ENCODE measurements at regions not wholly inside any gene's neighbourhood (a gene's known extent, or its start where the extent isn't known, plus 50 kb on each side); places are given as distances from the start of the nearest gene placed in this dataset.

DNA sequence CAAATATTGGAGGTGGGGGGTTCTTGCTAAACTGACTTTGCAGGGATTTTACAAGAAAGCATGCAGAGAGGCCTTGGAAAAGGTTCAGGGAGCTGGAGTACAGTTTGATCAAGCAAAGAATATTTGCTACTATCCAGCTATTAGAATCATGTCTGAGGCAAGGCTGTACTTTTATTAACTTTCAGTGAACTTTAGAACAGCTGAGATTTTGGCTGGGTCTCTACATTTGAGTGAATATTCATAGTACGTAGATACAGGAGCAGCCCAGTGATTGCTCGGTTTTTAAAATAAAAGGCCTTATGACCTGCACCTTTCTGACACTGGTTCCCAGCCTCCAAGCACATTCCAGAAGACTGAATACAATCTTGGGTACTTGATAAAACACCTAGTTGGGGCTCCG lies 496.8 kb upstream of the AKR1E2 start:
- DNase-seq, result no peak

DNA sequence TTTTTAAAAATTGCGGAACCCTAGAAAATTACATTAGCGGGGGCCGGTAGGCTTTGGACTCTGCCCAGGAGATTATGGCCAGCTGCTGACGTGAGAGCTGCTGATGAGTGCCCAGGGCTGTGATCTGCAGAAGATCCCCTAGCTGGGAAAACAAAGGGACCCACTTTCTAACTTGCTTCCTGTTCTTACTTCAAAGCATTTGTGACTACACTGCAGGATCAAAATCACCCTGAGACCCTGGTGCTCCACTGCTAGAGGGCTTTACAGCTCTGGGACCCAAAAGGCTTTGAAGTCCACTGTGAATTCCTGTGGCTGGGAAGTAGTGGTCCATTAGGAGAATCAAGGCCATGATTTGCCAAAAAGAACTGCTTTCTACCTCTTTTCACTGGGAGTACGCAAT lies 499.4 kb upstream of the AKR1E2 start:
- DNase-seq, result no peak

DNA sequence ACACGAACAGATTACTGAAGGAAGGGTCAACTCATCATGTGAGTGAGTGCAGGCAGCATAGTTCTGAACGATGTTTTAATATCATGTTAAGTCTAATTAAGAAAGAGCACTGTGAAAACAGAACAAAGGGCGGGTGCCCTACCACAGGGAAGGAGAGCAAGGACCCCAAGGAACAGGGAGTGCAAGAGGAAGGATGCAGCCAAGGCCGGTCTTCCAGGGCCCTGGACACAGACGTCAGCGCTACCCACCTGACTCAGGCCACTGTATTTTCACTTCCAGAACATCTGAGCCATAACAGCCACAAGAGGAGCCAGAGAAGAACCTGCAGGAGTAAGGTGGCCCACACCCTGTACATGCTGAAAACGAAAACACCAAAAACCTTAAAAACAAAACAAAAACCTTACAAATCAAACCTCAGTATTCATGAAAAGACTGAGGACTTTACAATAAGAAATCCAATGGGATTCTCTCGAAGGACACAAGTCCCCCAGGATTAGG lies 506.1 kb upstream of the AKR1E2 start:
- no peak for DNase-seq

DNA sequence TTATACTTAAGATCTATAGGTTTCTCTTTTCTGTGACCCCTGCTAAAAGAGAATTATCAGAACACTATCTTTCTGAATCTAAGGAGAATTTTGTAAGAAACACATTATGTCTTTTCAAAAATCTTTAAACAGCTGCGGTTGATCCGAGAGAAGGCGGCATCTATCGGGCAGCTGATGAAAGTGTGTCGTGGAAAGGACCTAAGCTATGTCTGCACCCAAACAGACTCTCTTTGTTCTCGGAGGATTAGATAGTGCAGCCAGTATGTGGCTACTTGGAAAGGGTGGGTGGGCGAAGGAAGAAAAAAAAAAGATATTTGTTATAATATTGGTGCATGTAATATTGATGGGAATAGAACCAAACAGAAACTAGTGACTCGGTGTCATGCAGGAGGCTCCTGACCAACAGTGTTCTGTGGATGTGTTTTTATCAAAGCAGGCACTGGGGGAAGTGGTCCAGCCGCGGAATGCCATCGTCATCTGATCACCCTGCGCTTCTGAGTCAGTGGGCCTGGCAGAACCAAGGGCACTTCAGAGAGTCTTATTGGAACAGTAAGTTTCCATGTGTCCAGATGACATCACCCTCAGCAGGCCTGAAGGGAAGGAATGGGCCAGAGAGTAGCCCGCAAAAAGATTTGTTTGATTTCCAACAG lies 509.7 kb upstream of the AKR1E2 start:
- no peak for DNase-seq

DNA sequence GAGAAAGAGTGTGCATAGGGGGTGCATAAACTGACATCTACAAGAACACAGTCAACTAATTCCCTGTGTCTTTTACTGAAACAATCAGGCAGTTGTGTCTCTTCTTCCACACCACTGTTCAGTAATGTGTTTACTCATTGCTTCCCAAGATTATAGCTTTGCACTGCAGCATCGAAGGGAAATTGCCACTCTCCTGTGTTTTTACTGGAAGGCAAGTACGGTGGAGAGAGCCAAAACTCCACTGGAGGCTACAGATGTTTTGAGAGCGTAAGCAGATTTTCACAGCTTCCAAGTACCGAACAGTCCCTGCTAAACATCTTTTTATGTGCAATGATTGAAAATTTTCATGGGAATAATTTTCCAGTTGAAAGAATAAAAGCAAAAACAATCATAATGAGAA lies 510.5 kb upstream of the AKR1E2 start:
- DNase-seq, result peak; percentile 81

DNA sequence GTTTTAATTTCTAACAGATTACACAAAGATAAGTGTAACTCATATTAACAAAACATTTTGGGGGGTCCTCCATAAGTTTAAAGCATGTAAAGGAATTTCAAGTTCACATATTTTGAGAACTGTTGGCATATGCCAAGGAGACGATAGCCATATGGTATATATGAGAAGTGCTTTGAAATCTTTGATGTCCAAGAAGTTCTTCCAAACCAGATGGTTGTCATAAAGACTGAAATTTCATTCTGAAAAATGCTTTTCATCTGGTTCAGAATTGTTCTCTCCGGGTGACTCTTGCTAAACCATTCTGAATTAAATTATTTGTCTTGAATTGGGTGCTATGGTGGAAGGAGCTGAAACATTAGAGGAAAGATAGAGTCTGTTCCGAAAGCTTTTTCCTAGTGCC lies 513.0 kb upstream of the AKR1E2 start:
- no peak for DNase-seq

DNA sequence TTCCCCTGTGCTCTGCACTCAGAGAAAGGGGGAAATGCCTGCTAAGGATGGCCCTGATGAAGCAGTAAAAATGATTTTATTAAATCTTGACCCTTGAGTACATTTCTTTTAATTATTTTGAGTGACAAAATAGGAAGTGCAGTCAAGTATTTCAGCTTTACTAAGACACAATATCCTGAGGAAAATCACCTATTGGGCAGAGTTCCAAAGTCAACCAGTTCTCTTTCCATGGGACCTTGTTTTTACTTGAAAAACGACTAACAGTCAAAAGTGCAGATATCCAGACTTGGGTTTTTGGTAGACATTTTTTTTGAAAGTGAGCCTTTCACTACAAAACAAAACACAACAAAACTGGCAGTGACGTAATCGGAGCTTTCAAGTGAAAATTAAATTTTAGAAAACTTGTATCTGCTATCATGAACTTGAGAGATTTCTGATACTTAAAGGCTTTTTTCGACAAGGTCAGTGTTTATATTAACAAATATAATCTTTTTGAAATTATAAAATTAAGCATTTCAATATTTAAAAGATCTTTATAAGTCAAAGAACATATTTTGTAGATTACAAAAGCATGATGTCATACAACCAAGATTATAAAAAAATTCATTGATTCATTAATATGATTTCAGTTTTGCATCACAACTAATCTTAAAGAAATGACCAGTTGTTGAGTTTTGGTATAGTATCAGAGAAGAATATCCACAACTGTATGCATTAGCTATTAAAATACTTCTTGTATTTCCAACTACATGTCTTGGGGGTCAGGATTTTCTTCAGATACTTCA lies 513.8 kb upstream of the AKR1E2 start:
- no peak for DNase-seq

DNA sequence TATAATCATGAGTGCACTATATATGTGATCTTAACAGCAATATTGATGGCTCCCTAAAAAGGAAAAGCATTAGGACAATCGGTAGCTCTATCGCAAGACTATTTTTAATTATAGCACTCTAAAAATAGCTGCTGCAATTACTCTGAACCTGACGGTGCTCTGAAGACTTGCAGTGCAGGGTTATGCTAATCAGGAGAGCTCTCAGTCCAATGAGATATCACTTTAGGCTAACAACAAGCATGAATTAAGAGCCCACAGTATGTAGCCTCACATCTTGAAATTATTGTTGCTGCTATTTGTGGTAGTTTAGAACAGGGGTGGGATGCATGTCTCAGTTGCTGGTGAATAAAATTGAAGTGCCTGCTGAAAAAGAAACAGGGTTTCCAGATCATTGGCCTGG lies 515.8 kb upstream of the AKR1E2 start:
- DNase-seq, result no peak

DNA sequence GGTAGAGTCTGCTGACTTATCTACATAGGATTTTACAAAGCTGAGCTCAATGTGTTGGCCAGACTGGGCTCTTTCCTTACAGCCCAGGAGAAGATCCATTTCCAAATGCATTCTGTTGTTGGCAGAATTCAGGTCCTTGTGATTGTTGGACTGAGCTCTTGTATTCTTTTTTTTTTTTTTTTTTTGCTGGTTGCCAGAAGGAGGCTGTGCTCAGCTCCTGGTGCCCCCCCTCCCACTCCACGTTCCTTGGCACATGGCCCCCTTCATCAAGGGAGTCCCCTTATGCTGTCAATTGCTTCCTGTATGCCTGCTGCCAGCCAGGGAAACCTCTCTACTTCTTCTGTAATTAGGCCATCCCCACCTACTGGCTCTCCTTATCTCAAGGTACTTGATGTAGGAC lies 518.1 kb upstream of the AKR1E2 start:
- DNase-seq, result no peak

DNA sequence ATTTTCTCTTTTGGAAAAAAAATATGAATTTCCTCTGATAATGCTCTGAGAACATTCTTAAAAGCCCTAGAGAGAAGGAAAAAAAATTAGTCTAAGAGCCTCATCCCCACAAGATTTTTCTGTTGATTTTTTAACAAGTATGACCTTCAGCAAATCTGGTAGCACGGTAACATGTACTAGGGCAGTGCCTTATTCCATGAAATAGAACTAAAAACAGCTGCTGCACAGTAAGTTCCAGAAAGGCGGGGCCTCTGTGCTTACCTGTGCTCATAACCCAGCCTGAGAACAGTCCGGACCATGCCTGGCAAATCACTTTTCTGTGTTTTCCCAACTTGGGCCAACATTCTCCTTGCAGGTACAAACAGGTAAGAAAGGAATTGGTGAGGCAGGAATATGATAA lies 519.1 kb upstream of the AKR1E2 start:
- no peak for DNase-seq

DNA sequence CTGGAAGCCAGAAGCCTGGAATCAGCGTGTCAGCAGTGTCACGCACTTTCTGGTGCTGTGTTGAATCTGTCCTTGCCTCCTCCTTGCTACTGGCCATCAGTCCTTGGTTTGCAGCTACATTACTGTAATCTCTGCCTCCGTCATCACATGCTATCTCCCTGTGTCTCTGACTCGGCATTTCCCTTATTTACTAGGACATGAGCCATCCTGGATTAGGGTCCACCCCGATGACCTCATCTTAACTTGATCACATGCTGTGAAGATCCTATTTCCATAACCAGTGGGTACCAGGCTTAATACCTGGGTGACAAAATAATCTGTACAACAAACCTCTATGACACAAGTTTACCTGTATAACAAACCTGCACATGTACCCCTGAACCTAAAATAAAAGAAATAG lies 518.0 kb upstream of the KLF6 start:
- no peak for DNase-seq

DNA sequence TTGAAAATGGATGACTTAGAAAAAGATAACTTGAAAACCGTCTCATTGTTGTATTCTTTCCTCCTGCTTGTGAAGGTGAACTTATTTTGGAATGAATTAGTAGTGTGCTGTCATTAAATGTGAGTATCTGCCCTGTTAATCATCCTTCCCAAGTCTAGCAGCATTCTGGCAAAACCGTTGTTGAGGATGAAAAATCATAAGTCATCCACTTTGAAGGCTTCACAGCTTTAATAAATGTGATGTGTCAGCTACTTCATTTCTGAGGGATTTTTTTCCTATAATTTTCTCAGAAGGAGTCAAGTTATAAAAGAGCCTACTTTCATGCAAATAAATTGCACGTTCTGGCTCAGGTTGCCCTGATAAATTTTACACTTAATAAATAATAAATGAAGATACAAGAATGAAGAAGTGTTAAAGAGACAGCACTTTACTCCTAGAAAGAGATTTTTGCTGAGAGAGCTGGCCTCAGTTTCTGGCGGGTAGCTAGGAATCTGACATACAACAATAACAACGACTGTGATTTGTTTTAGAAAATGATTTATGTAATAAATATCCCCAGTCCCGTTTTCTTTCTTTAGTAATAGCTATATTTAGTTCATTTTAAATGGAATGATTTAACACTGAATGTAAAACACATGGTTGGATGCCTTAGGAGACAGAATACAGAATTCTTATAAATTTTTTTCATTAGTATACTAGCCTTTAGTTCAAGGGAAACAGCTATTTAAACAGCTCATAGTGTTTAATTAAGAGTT lies 516.5 kb upstream of the KLF6 start:
- DNase-seq, result no peak

DNA sequence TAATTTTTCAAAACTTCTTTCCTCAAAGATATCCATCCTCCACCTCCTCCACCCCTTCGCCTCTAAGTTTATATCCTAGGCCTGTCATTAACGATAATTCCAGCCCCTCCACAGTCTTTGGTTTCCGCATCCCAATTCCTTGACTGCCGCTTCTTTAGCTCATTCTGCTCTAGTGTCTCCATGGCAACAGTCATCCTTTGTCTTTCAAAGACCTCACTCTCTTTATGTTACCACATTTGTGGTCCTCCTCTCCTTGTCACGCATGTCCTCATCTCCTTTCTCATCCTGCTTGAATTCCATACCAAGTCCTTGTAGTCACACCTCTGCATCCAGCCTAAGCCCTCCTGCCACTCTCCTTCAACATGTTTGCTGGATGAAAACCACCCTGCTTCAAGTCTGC lies 511.2 kb upstream of the KLF6 start:
- no peak for DNase-seq

DNA sequence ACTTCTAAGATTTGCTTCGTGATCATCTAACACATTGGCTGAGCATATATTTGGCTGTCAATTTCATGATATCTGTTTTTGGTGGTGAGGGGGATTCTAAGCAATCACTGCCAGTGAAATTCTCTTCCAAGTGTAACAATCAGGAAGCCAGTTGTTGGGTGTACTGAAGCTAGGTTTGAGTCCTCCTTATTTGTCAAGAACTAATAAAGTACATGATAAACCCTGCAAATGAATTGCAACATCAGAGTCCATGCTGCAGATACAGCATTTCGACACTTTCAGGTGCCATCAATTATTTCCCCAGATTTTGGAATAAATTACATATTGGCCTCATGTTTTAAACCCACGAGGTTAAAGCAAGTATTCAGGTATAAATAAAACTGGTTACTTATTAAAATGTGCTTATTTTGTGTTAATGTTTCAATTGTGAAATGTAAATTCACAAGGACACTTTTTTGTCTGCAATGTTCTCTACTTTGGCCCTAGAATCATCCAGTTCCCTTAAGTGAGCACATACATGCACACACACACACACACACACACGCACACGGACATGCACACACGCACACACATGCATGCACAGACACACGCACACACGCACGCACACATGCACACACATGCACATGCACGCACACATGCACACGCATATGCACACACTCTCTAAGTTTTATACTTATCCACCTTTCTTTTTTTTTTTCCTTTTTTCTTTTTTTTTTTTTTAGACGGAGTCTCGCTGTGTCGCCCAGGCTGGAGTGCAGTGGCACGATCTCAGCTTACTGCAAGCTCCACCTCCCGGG lies 510.2 kb upstream of the KLF6 start:
- no peak for DNase-seq

DNA sequence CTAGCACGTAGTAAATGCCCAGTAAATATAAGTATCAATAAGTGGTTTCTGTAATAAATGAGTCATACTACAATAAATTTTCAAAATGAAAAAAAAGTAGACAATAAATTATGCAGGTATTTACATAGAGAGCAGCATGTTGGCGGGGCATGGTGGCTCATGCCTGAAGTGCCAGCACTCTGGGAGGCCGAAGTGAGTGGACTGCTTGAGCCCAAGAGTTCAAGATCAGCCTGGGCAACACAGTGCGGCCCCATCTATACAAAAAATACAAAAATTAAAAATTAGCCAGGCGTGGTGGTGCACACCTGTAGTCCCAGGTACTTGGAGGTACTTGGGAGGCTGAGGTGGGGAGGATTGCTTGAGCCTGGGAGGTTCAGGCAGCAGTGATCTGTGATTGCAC lies 509.3 kb upstream of the KLF6 start:
- no peak for DNase-seq

DNA sequence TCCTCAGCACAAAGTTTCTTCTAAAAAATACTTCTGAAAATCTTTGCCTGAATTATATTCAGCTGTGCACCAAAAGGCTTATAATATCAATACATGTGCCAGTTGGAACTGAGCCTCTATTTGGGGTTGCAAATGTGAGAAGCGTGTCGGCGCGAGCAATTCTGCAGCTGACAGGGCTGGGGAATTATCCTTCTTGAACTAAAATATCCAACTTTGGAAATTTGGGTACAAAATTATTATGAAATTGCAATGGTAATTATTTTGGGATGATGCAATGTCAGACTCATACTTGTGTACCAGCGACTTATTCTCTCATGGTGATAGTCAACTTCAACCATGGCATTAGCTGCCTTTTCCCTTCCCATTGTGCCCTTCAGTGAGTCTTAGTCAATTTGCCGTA lies 507.0 kb upstream of the KLF6 start:
- no peak for DNase-seq

DNA sequence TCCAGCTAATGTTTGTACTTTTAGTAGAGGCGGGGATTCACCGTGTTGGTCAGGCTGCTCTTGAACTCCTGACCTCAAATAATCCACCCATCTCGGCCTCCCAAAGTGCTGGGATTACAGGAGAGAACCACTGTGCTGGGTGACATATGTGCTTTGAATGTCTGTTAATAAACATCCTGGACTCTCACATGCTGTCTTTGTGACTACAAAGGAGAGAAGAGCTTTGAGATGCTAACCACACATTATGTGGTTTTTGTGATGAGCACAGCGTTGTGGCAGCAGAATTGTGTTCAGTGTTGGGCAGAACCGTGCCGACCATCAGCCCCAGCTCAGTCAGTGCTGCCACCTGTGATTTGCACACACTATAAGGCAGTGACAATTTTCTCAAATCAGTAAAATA lies 500.1 kb upstream of the KLF6 start:
- DNase-seq, result no peak

DNA sequence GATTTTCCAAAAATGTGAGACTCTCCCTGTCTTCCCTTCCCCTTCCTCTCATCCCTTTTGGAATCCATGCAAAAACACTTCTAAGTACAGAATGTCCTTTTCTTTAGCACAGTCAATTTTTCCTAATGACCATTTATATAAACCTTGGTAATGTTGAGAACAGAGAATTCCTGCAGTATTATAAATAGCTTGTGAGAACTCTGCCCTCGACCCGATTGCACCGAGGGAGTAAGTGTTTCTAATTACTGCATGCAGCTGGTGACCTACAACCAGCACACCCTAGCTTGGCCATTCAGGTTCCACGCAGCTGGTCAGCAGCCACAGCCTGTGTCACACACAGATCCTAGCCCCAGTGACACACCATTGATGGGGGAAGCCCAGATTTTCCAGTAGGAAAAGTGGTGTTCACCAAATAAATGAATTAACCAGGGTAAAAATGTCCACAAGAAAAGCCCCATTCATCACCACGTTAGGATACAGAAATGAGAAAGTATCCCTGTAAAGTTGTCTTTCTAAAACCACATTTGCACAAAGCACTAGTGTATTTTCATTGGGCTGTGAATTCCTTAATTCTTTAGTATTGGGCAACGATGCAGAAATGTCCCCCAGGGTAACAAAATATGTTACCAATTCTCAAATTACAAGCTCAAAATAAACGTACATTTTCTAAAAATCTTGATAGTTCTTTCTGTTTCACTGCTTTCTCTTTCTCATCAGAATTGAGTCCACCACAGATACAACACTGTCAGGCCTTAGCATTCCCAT lies 499.0 kb upstream of the KLF6 start:
- peak; percentile 63 for DNase-seq

DNA sequence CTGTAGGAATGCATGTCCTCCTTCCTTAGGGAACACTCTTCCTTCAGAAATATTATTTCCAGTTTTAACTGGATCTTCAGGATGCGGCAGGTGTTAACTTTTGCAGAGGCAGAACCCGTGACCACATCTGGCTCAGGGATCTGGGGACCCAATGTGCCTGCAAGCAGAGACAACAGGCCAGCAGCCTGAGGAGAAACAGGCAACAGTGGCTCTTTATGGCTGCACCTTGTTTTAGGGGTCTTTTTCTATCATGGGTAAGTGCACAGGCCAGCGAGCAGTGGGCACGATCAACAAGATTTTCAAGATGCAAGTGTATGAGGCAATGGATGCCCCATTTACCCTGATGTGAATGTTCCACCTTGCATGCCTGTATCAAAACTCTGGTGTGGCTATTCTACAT lies 497.5 kb upstream of the KLF6 start:
- DNase-seq, result no peak

DNA sequence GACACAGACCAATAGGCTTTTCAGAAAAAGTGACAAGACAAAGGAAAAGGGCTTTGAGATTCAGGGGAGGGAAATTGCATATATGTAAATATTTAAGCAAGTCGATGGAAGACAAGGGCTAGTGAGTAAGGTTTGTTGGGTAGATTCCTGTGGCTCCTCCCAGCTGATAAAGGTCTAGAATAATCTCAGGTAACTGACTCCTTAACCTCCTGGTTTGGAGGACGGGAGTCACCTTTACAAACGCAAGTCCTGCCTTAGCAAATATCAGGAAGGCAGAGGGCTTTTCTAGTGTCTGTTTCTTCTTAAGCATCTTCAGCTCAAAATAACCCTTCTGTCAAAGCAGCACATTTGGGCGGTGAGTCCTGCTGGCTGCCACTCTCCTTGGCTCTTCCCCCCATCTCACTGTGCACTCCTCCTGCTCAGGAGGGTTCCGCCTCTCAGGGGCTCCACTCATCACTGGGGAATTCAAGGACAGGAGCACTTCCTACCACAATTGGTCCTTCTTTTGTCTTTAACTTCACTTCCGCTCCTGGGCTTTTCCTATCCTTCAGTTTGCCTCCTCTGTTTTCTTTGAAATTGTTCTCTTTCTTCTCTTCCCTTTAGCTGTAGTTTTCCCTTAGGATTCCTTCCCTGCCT lies 496.3 kb upstream of the KLF6 start:
- DNase-seq, result no peak

DNA sequence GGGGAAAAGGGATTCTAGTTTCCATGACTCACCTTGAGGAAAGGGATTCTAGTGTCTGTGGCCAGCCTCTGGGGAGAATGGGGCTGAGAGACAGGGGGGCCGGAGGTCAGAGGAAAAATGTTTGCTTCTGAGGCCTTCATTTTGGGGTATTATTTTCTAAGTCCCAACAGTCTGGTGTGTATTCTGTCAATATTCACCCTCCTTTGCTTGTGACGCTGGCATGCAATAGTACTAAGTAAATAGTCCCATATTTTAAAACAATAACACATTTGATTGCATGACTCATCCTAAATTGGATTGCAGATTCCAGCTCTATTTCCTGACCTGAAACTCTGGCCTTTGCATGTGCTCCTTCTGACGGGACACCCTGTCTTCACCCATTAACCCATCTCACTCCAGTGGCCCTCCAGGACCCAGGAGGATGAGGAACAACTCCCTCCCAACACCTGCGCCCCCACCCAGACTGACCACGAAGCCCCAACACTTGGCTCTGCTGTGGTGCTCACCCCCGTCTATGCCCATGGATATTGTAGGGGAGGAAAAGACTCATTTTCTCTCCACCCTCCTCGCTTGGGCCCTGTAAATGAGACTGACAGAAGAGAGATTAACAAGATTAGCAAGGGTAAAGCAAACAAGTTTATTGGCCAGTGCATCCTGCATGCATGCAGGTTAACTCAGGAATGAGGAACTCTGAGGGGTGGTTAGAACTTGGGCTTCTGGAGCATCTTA lies 495.6 kb upstream of the KLF6 start:
- DNase-seq, result no peak

Data from left hindlimb (tissue), 1 donor.